Suprapubic skin (tissue), 4 donors: ENCODE measurements at regions not wholly inside any gene's neighbourhood (a gene's known extent, or its start where the extent isn't known, plus 50 kb on each side); places are given as distances from the start of the nearest gene placed in this dataset.
A peak's percentile ranks its signal among the peaks of the same experiment; 100 is the strongest.

Source experiments
- DNase-seq, 2 donors: peaks; one replicate each; pipeline ENCODE4 v3.0.0-alpha.2; 2019; ENCODE audit warnings: low spot score in 2 of 2
- H3K27ac ChIP-seq: fragments of 200-600 bp; sonication (generic); one replicate; pipeline ENCODE4 v1.5.1; 2019
- H3K27me3 ChIP-seq: fragments of 200-600 bp; sonication (generic); one replicate; pipeline ENCODE4 v1.5.1; 2019
- H3K36me3 ChIP-seq: fragments of 200-600 bp; sonication (generic); one replicate; pipeline ENCODE4 v1.5.1; 2019
- H3K4me1 ChIP-seq: fragments of 200-600 bp; sonication (generic); one replicate; pipeline ENCODE4 v1.5.1; 2019
- H3K4me3 ChIP-seq: fragments of 200-600 bp; sonication (generic); one replicate; pipeline ENCODE4 v1.5.1; 2019; ENCODE audit warnings: mild to moderate bottlenecking
- H3K9me3 ChIP-seq: fragments of 200-600 bp; sonication (generic); one replicate; pipeline ENCODE4 v1.5.1; 2019
- CTCF ChIP-seq, 2 donors: fragments of 200-600 bp in 1 of 2; fragments of 450-650 bp in 1 of 2; sonication (generic) in 1 of 2; IDR thresholded peaks; one replicate each; pipeline ENCODE4 v1.5.1; 2016 to 2019; ENCODE audit warnings: antibody characterized with exemption in 2 of 2, mild to moderate bottlenecking in 1 of 2, moderate library complexity in 1 of 2
- EP300 ChIP-seq: sonication (generic); formaldehyde crosslinking; IDR thresholded peaks from one replicate; pipeline ENCODE4 v1.6.1; 2017; ENCODE audit warnings: antibody characterized with exemption
- POLR2A ChIP-seq, 2 donors: fragments of 450-650 bp; IDR thresholded peaks; one replicate each; pipeline ENCODE4 v1.6.1; 2017; ENCODE audit warnings: antibody characterized with exemption in 2 of 2, mild to moderate bottlenecking in 2 of 2, moderate library complexity in 2 of 2
- POLR2AphosphoS5 ChIP-seq, 3 donors: sonication (generic); formaldehyde crosslinking; IDR thresholded peaks; one replicate each; pipeline ENCODE4 v1.6.1; 2017; ENCODE audit warnings: antibody characterized with exemption in 3 of 3
- WGBS: methylation state at CpG from one replicate; pipeline ENCODE4 v1.1.5; 2018; 5-methylcytosine and 5-hydroxymethylcytosine counted together

GRCh38 chr12:94073441-94074051, 74.8 kb upstream of the PLXNC1 start:
- Histone ChIP-seq H3K4me3 (no peak overlapping the region), H3K27ac (peak overlapping the region; percentile 62)
- no peak for DNase-seq

GRCh38 chr12:94074216-94074979, 74.0 kb upstream of the PLXNC1 start:
- no peaks in the 10 kb centered on the region for H3K9me3 ChIP-seq
- peak overlapping the region; percentile 77 for H3K27ac ChIP-seq
- H3K4me1 ChIP-seq: peaks cover 28% of the 10 kb centered on the region
- TF ChIP-seq CTCF (IDR thresholded peaks at IDR 0.05) (no peak), POLR2AphosphoS5 (IDR thresholded peaks at IDR 0.05) (no peak), POLR2A (IDR thresholded peaks at IDR 0.05) (no peak), EP300 (peak; percentile 50)
- no peak overlapping the region for H3K4me3 ChIP-seq
- no peaks in the 10 kb centered on the region for H3K36me3 ChIP-seq
- DNase-seq: no peak
- 50% methylated on average over 14 of the region's 14 CpGs for WGBS
- no peaks in the 10 kb centered on the region for H3K27me3 ChIP-seq

More at GRCh38 chr12:94073441-94074051, 74.8 kb upstream of the PLXNC1 start:
- H3K27me3 ChIP-seq: no peaks in the 10 kb centered on the region
- H3K9me3 ChIP-seq: no peaks in the 10 kb centered on the region
- no peaks in the 10 kb centered on the region for H3K36me3 ChIP-seq
- peaks cover 28% of the 10 kb centered on the region for H3K4me1 ChIP-seq
- TF ChIP-seq EP300 (no peak), POLR2AphosphoS5 (IDR thresholded peaks at IDR 0.05) (no peak), POLR2A (IDR thresholded peaks at IDR 0.05) (no peak), CTCF (IDR thresholded peaks at IDR 0.05) (no peak)
- WGBS: 68% methylated on average over 9 of the region's 9 CpGs

- Histone ChIP-seq H3K4me3 (no peak overlapping the region), H3K27ac (peak overlapping the region; percentile 77), H3K27me3 (no peaks in the 10 kb centered on the region), H3K4me1 (peaks cover 28% of the 10 kb centered on the region), H3K36me3 (no peaks in the 10 kb centered on the region), H3K9me3 (no peaks in the 10 kb centered on the region)
- WGBS: 29% methylated on average over 5 of the region's 5 CpGs
- DNase-seq: peak in 1 of 2 donors; percentile 78
- peak in 2 of 3 donors; percentile 23 to 49 for TF ChIP-seq POLR2AphosphoS5 (IDR thresholded peaks at IDR 0.05)
- TF ChIP-seq POLR2A (IDR thresholded peaks at IDR 0.05): no peak
- TF ChIP-seq CTCF (IDR thresholded peaks at IDR 0.05): peak; percentile 58 to 59
- no peak for TF ChIP-seq EP300
Measured at GRCh38 chr12:94074980-94075629, 73.3 kb upstream of the PLXNC1 start.

GRCh38 chr12:94077209-94077608, 71.2 kb upstream of the PLXNC1 start:
- Histone ChIP-seq H3K36me3 (no peaks in the 10 kb centered on the region), H3K4me3 (no peak overlapping the region), H3K27me3 (no peaks in the 10 kb centered on the region), H3K9me3 (no peaks in the 10 kb centered on the region), H3K27ac (no peak overlapping the region), H3K4me1 (peaks cover 28% of the 10 kb centered on the region)
- WGBS: 49% methylated on average over 2 of the region's 2 CpGs
- DNase-seq: no peak
- TF ChIP-seq POLR2A (IDR thresholded peaks at IDR 0.05) (no peak), POLR2AphosphoS5 (IDR thresholded peaks at IDR 0.05) (no peak), CTCF (IDR thresholded peaks at IDR 0.05) (no peak), EP300 (no peak)

GRCh38 chr12:94078138-94078723, 70.1 kb upstream of the PLXNC1 start:
- Histone ChIP-seq H3K9me3 (no peaks in the 10 kb centered on the region), H3K27me3 (no peaks in the 10 kb centered on the region), H3K4me3 (no peak overlapping the region), H3K4me1 (peaks cover 28% of the 10 kb centered on the region), H3K36me3 (no peaks in the 10 kb centered on the region), H3K27ac (no peak overlapping the region)
- 35% methylated on average over 3 of the region's 3 CpGs for WGBS
- DNase-seq: no peak
- TF ChIP-seq CTCF (IDR thresholded peaks at IDR 0.05) (no peak), EP300 (no peak), POLR2A (IDR thresholded peaks at IDR 0.05) (no peak), POLR2AphosphoS5 (IDR thresholded peaks at IDR 0.05) (no peak)
